Putamen (tissue), 1 donor: ENCODE measurements at regions not wholly inside any gene's neighbourhood (a gene's known extent, or its start where the extent isn't known, plus 50 kb on each side); places are given as distances from the start of the nearest gene placed in this dataset.

Source experiments
- DNase-seq: peaks from one replicate; pipeline ENCODE4 v3.0.0-alpha.2; 2016; ENCODE audit warnings: low spot score

DNA sequence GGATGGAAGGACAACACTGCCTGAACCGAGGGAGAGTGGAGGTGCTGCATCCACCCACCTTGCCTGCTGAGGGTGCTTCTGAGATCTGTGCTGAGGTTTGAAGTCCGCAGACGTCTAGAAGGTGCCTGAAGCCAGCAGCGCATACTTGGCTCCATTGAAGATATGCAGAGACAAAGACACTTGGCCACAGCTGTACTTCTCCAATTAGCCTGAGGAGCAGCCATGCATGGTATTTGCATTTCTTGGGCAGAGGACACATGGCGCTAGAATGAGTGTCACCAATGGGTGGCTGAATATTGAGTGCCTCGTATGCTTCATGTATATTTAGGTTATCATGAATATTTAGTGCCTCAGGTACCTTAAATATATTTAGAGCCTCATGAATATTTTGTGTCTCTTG, 128.7 kb upstream of the ATP6AP2 start:
- DNase-seq, result no peak

DNA sequence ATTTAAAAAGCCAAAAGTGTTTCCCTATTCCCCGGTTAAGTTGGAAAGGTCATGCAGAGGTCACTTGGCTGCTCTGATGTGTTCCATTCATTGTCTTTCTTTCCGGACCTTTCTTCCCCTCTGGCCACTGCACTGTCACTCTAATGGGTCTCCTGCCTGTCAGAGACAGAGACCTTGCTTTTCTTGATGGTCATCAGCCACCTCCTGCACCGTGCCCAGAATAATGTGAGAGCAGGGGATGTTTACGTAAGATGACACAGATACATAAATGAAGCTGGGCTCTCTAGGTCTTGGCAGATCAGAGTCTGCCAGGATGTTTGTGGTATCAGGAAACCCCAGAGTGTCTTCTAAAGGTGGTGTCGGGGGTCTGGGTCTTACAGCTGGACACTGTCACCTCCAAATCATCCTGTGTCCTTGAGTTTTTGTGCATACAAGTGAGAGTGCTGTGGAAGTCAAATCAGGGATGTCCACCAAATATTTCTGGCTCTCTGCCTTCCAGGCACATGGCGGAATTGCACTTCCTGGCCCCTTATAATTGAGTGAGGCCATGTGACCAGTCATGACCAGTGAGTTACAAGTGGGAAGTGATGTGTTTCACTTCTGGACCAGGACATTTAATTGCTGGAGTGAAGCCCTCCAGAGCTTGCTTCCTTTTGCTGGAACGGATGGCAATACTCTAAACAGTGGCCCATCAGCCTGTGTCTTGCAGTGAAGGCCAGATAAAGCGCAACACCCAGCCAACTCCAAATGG, 130.6 kb upstream of the ATP6AP2 start:
- no peak for DNase-seq

DNA sequence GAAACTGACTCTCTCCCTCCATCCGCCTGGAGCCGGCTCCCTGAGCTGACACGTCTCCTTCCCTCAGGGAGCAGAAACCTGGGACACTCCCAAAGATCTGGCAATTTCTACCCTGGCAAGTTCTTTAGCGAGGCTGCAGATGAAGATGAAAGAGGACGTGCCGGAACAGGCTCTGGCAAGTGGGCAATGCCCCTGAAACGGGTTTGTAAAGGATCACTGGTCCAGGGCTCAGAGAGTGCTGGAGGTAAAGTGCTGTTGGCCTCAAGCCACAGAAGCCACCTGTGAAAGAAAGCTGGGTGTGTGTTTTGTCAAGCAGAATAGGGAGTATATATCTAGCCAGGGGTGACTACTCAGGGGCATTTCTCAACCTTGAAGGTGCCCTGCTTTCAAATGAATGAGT, 131.4 kb upstream of the ATP6AP2 start:
- no peak for DNase-seq

DNA sequence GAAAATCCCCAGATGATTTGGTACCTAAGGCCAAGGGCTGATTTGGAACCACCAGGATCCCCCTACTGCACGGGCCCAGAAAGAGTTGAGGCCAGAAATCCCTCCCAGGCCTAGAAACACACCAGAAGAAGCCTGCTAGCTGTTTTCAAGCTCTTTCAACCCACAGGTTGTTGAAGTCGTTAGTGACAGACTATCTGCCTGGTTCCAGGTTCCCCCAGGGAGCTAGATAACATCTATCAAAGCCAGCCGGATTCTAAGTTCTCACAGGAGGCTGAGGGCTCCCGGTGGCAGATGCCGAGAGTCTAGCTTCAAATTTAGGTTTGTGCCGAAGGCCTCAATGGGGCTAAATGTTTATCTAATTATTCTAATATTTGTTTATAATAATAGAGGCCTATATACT, 132.0 kb upstream of the ATP6AP2 start:
- DNase-seq, result no peak

DNA sequence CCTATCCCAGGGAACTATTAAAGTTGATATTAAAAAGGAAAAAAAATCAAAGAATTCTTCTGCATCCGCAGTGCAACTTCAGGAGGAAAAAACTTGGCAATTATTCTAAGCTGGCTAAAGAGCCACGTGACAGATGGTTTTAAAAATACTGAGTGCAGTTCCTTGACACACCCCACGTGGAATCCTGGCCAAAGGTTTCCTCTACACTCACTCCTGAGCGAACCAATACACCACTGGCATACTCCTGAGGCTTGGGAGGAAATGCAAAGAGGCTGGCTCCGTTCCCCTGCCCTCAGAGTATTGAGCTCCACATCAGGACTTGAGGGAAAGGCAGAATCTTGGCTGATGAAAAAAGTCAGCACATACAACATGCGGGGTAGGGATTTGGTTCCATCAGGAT, 133.8 kb upstream of the ATP6AP2 start:
- DNase-seq, result no peak

DNA sequence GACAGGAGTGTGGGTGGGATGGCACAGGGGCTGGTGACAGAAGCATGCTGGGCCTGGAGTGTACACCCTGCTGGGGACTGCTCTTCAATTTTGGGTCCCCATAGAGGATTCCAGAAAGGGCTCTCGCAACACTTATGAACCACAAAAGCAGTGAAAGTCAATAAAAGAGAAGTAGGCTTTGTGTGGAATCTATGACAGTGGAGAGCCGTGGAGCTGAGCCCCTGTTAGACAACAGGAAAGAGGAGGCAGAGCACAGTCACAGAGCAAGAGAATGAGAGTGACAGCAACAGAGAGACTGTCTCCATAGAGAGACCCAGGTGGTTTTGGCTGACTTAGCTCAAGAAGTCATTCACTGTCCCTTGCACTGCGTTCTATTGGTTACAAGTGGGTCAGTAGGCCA, 135.1 kb upstream of the ATP6AP2 start:
- no peak for DNase-seq

DNA sequence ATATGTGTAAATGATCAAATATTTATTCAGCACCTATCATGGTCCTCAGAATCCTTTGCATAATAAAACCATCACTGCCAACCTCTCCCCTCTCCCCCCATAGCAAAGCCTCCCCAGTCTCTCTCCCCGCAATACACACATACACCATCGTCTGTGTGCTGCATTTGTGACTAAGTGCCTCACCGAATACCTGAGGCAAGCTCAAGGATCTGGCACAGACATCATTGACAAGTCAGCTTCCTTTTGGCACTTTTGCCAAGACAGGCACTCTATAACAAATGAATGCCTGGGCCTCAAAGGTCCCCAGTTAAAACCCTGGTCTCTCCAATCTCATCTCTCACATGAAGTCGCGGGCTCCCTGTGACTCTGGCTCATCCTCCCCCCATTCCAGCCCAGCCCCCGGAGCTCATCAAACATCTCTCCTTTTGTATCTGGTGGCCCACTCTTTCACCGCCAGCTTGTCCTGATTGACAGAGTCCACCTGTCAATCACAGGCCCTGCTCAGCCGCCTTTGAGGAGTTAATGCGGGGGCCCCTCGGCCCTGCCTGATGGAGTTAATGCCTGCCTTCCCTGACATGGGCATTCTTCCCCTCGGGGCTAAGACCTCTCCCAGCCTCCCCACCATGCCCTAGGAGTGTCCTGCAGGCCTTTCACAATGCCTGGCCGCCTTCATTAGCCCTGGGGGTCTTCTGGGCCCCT, 135.8 kb upstream of the ATP6AP2 start:
- DNase-seq, result no peak

DNA sequence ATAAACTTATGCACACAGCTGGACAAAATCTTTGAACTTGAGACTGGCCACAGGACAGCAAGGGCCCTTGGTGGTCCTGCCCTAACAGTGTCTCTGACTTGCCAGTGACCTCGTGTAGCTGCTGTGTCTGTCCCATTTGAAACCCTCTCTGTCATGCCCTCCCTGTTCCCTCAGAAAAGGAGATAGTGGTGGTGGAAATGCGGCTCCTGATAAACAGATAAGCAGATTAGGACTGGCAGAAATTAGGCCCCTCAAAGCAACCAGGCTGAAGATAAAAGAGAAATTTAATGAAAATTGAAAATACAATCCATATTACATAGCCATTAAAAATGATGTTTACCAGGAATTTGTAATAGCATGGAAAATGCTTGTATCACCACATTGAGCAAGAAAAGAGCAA, 136.6 kb upstream of the ATP6AP2 start:
- DNase-seq, result no peak

DNA sequence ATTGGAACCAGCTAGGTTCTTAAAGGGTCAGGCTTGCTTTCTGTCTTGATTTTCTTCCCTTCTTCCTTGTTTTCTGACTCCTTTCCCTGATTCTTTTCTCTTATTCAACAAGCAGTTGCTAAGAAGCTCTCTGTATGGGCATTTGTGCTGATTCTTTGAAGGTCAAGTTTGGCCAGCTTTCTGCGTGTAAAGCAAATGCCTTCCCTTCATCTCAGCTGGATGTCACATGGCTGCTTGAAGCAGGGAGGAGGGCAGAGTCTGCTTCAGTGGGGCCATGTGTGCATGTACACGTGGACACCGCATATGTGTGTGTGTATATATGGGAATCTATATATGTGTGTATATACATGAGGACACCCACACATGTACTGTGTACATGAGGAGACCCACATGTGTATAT, 139.9 kb upstream of the ATP6AP2 start:
- peak; percentile 16 for DNase-seq

DNA sequence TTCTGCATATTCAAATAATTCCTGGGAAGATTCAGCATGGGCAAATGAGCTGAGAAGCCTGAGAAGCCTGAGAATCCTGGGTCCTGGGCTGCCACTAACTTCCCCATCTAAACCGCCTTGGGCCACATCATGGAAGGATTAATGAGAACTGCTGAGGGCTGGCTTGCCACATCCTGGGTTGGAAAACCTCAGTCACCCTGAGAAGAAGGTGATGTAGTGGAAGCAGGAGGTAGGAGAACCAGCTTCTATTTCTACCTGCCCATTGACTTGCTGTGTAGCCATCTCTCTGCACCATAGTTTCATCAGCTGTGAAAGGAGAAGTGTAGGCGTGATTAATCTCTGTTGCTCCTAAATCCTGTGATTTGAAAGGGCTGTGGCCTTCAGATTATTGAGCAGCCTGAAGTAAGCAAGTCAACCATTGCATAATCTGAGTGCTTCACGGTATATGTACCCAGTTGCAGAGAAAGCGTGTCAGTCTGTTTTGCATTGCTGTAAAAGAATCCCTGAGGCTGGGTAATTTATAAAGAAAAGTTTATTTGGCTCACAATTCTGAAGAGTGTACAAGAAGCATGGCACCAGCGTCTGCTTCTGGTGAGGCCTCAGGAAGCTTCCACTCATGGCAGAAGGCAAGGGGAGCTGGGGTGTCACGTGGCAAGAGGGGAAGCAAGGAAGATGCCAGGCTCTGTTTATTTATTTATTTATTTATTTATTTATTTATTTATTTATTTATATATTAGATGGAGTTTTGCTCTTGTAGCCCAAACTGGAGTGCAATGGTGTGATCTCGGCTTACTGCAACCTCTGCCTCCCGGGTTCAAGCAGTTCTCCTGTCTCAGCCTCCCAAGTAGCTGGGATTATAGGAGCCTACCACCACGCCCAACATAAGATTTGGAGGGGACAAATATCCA, 140.9 kb upstream of the ATP6AP2 start:
- DNase-seq, result no peak

DNA sequence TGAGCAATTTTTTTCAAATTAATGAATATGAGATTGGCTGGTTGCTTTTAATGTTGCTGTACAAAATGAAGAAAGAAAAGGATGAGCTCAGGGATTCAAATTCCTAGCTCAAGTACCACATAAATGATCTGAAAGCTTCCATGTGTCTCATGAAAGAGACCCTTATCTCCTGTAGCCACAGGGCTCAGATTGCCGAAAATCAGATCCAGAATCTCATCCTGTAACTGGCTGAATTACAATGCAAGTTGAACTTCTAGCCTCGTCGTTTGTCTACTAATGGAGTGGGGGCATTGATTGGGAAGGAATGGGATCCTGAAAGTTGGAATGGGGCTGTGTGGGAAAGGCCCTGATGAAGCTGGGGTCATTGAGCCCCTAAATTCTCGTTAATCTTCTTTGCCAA, 143.4 kb upstream of the ATP6AP2 start:
- DNase-seq, result no peak

DNA sequence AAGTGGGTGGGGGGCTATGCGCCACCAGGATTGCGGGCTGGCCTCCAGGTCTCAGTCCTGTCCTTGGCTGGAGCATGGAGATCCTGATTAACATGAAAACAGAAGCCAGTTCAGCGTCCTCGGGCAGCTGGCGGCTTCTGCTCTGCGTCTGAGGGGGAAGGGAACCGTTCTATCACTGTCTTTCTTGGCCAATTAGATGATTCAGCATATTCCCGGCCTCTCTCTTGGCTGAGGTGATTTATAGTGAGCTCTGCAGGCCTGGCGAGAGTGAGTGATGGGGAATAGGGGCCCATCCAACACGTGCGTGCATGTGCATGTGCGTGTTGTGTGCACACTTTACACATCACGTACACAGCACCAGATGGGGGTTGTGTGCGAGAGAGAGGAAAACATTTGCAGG, 145.8 kb upstream of the ATP6AP2 start:
- DNase-seq, result peak; percentile 47

DNA sequence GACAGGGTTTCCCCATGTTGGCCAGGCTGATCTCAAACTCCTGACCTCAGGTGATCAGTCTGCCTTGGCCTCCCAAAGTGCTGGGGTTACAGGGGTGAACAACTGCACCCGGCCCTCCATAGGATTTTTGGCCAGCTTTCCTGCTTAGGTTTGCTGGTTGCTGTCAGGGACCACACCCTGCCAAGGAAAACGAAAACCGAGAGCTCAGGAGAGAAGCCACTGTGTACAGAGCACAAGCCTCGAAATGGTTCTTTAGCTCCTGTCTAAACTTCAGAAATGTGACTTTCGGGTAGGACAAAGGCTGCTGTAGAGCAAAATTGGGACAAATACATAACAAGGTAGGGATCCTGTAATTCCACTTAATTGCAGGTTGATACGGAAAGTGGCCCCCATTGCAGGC, 146.3 kb upstream of the ATP6AP2 start:
- no peak for DNase-seq

DNA sequence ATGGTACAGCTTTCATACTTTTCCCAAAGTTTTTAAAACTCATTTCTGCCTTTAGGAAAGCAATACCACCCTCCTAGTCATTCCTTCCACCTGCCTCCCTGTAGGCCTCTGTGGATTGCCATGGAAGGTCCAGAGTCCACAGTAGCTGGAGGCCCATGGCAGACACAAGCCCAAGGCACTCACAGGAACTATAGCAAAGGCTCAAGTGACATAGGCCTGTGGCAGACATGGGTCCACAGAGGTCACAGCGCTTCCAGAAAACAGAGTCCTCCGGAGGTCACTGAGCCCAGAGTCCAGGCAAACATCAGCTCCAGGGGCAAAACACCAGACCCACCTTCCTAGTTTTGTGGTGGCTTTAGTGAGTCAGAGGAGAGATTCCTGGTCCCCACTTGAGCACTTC, 147.6 kb upstream of the ATP6AP2 start:
- DNase-seq, result no peak

DNA sequence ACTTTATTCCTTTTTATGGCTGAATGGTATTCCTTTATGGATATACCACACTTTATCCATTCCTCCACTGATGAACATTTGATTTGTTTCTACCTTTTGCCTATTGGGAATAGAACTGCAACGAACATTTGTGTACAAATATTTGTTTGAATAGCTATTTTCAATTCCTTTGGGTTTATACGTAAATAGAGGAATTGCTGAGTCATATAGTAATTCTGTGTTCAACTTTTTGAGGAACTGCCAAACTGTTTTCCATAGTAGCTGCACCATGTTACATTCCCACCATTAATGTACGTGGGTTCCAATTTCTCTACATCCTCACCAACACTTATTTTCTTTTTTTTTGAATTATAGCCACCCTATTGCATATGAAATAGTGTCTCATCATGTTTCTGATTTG, 156.5 kb upstream of the ATP6AP2 start:
- DNase-seq, result no peak

DNA sequence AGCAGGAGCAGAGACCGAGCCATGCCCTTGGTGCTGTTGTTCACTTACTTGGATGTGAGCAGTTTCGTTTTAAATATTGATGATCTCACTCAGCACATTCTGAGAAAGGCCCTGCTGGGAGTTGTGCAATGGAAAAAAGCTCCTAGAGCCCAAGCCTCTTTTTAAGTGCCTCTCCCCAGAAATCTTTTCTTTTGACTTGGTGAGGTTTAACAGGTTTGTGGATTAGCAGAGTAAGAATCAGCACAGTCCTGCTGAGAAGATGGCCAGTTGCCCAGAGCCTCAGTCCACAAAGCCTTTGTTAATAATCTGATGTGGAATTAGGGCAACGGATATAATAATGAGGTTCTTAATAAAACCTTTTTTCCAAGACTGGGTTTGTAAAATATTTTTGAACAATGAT, 157.5 kb upstream of the ATP6AP2 start:
- DNase-seq, result peak; percentile 43

DNA sequence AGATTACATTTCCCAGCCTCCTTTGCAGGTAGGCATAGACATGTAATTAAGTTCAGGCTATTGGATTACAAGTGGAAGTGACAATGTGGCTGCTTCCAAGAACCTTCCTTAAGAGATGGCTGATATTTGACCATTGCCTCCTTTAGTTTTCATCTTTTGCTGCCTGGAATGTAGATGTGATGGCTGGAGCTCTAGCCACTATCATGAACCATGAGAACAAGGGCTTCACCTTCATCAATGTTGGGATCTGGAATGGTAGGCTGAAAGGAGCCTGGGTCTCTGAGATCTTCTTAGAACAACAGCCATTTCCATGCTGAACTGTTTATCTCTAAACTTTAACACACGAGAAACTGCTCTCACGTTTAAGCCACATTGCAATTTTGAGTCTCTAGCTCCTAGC, 158.7 kb upstream of the ATP6AP2 start:
- no peak for DNase-seq

DNA sequence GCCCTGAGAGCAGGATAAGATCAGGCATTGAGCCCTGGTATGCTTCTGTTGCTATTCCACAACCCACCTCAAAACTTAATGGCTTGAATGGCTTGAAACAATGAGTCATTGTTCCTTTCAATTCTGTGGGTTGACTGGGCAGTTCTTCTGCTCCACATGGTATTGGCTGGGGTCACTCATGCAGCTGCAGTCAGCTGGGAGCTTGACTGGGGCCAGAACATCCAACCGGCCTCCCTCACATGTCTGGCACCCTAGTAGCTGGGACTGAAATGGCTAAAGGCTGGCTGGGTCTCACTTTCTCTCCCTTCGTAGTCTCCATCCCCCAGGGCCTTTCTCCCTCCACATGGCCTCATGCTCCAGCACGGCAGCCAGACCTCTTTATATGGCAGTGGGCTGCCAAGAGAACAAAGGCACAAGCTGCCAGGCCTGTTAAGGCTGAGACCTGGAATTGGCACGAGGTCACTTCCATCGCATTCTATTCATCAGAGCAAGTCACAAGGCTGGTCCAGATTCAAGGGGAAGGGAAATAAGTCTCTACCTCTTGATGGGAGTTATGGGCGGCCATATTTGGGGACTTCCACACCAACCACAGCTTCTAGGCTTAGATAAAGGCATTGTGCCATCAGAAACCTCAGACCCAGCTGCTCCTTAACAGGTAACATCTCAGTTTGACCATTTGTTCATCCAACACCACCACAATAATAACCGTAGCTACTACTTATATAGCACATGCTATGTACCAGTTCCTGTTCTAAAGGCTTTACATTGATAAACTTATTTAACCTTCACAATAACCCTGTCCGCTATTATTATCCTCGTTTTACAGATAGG, 159.7 kb upstream of the ATP6AP2 start:
- DNase-seq, result peak; percentile 86

DNA sequence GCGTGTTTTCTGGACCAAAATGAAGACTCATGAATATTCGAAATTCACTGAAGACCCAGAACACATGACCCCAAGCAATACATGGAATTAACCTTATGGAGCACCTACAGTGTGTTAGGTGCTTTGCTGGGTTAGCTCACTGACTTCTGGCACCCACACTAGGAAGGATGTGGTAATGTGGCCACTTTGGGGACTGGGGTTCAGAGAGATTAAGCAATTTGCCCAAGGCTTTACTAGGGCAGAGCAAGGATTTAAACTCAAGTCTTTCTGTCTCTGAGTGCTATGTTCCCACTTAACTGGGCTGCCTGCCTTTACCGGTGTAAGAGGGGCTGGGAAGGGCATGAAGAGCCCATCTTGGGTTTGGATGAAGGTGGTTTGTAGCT, 162.0 kb upstream of the ATP6AP2 start:
- DNase-seq, result no peak

DNA sequence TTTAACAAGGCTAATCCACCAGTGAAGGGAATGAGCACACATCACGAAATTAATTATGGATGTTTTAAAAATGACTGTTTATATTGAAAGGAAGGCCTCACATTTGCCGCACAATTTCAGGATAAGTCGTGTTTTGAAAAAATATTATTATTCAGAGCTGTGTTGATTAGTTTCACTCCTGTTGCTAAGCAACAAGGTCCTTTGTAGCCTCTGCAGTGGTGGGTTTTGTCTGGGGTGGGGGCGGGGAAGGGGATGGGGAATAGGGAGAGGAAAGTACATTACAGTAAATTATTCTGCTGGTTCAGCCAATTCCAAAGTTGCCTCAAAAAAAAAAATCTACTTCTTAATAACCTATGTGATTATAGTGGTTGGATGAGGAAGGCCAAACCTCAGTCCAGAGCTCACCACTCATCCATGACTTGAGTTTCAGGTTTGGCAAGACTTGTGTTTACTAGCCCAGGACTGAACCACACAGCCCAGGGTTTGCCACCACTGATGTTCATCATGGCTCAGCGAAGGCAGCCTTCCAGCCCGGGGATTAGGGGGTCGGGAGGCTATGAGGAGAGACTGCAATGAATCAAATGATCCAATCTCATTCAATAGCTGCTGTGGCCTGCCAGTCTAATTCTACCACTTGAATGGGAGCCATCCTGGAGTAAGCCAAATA, 162.5 kb upstream of the ATP6AP2 start:
- DNase-seq, result peak; percentile 9

DNA sequence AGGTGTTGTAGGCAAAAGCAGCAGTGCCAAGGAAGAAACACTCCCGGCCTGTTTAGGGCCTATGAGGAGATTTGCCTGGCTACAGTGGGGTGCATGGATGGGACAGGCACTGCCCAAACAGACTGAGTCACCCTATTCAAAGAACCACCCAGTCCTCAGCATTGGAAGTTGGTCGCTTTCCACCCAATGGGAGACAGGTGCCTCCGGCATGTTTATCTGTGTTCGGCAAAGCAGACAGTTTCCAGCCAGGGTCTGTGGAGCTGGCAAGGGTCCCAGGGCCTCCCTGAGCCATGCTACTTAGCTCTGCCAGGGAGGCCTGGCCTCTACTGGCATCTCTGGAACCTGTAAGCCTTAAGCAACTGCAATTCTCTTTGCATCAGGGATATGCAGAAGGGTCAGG, 165.1 kb upstream of the ATP6AP2 start:
- DNase-seq, result no peak
